SK-N-MC (cell line): ENCODE measurements at regions not wholly inside any gene's neighbourhood (a gene's known extent, or its start where the extent isn't known, plus 50 kb on each side); places are given as distances from the start of the nearest gene placed in this dataset.

ENCODE experiments used
- EZH2 ChIP-seq: fragments of 200-600 bp; sonication (generic); IDR thresholded peaks from one replicate; pipeline ENCODE4 v1.6.1; 2017; ENCODE audit warnings: antibody characterized with exemption
- POLR2AphosphoS5 ChIP-seq: IDR thresholded peaks from 2 replicates; pipeline ENCODE4 v1.6.1; 2012; ENCODE audit warnings: mild to moderate bottlenecking, low read depth, low read length, borderline replicate concordance

- no peak for TF ChIP-seq POLR2AphosphoS5
- no peak for TF ChIP-seq EZH2
These were observed 76.6 kb upstream of the SNRPB2 start for GRCh38 chr20:16653266-16653665.
